ENCODE measurements at regions not wholly inside any gene's neighbourhood (a gene's known extent, or its start where the extent isn't known, plus 50 kb on each side); places are given as distances from the start of the nearest gene placed in this dataset.

GRCh38 chr3:18217507-18218174 lies 207.5 kb downstream of the SATB1 start:
- TF ChIP-seq, protein P1, sequence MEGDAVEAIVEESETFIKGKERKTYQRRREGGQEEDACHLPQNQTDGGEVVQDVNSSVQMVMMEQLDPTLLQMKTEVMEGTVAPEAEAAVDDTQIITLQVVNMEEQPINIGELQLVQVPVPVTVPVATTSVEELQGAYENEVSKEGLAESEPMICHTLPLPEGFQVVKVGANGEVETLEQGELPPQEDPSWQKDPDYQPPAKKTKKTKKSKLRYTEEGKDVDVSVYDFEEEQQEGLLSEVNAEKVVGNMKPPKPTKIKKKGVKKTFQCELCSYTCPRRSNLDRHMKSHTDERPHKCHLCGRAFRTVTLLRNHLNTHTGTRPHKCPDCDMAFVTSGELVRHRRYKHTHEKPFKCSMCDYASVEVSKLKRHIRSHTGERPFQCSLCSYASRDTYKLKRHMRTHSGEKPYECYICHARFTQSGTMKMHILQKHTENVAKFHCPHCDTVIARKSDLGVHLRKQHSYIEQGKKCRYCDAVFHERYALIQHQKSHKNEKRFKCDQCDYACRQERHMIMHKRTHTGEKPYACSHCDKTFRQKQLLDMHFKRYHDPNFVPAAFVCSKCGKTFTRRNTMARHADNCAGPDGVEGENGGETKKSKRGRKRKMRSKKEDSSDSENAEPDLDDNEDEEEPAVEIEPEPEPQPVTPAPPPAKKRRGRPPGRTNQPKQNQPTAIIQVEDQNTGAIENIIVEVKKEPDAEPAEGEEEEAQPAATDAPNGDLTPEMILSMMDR (IDR thresholded peaks at IDR 0.05) = no peak
- TF ChIP-seq POLR2A (IDR thresholded peaks at IDR 0.05) = no peak
